ENCODE measurements at regions not wholly inside any gene's neighbourhood (a gene's known extent, or its start where the extent isn't known, plus 50 kb on each side); places are given as distances from the start of the nearest gene placed in this dataset.

- H3K4me3 ChIP-seq (ENCODE audit: low read depth in 1 of 5, low read length in 5 of 5): no peak overlapping the region
- no peaks in the 10 kb centered on the region for H3K4me1 ChIP-seq (ENCODE audit: control insufficient read depth in 5 of 5, insufficient read depth in 5 of 5, low read length in 5 of 5)
Measured at GRCh38 chr5:110248921-110249320, 477.6 kb downstream of the TMEM232 start.

GRCh38 chr5:110250355-110250754, 476.1 kb downstream of the TMEM232 start:
- no peaks in the 10 kb centered on the region for H3K4me1 ChIP-seq (ENCODE audit: control insufficient read depth in 5 of 5, insufficient read depth in 5 of 5, low read length in 5 of 5)
- H3K27ac ChIP-seq (ENCODE audit: low read depth, low read length): no peak overlapping the region
- no peak overlapping the region for H3K9ac ChIP-seq (ENCODE audit: low read length in 5 of 5)

More at GRCh38 chr5:110248921-110249320, 477.6 kb downstream of the TMEM232 start:
- H3K27me3 ChIP-seq (ENCODE audit: control insufficient read depth in 5 of 5, insufficient read depth in 4 of 5, low read length in 5 of 5): no peaks in the 10 kb centered on the region
- no peaks in the 10 kb centered on the region for H3K9me3 ChIP-seq (ENCODE audit: control insufficient read depth in 5 of 5, low read length in 5 of 5)
- H3K9ac ChIP-seq (ENCODE audit: low read length in 5 of 5): no peak overlapping the region
- H3K36me3 ChIP-seq (ENCODE audit: control insufficient read depth in 5 of 5, insufficient read depth in 5 of 5, low read length in 5 of 5): no peaks in the 10 kb centered on the region
- H3K27ac ChIP-seq (ENCODE audit: low read depth, low read length): no peak overlapping the region

GRCh38 chr5:110250755-110251154, 475.7 kb downstream of the TMEM232 start:
- Histone ChIP-seq H3K9me3 (ENCODE audit: control insufficient read depth in 5 of 5, low read length in 5 of 5) (no peaks in the 10 kb centered on the region), H3K27ac (ENCODE audit: low read depth, low read length) (no peak overlapping the region), H3K36me3 (ENCODE audit: control insufficient read depth in 5 of 5, insufficient read depth in 5 of 5, low read length in 5 of 5) (no peaks in the 10 kb centered on the region), H3K4me1 (ENCODE audit: control insufficient read depth in 5 of 5, insufficient read depth in 5 of 5, low read length in 5 of 5) (no peaks in the 10 kb centered on the region), H3K27me3 (ENCODE audit: control insufficient read depth in 5 of 5, insufficient read depth in 4 of 5, low read length in 5 of 5) (no peaks in the 10 kb centered on the region), H3K9ac (ENCODE audit: low read length in 5 of 5) (no peak overlapping the region), H3K4me3 (ENCODE audit: low read depth in 1 of 5, low read length in 5 of 5) (no peak overlapping the region)

More at GRCh38 chr5:110250355-110250754, 476.1 kb downstream of the TMEM232 start:
- H3K36me3 ChIP-seq (ENCODE audit: control insufficient read depth in 5 of 5, insufficient read depth in 5 of 5, low read length in 5 of 5): no peaks in the 10 kb centered on the region
- H3K4me3 ChIP-seq (ENCODE audit: low read depth in 1 of 5, low read length in 5 of 5): no peak overlapping the region
- H3K9me3 ChIP-seq (ENCODE audit: control insufficient read depth in 5 of 5, low read length in 5 of 5): no peaks in the 10 kb centered on the region
- H3K27me3 ChIP-seq (ENCODE audit: control insufficient read depth in 5 of 5, insufficient read depth in 4 of 5, low read length in 5 of 5): no peaks in the 10 kb centered on the region

GRCh38 chr5:110251366-110251765, 475.1 kb downstream of the TMEM232 start:
- Histone ChIP-seq H3K4me3 (ENCODE audit: low read depth in 1 of 5, low read length in 5 of 5) (no peak overlapping the region), H3K36me3 (ENCODE audit: control insufficient read depth in 5 of 5, insufficient read depth in 5 of 5, low read length in 5 of 5) (no peaks in the 10 kb centered on the region), H3K9me3 (ENCODE audit: control insufficient read depth in 5 of 5, low read length in 5 of 5) (no peaks in the 10 kb centered on the region), H3K27ac (ENCODE audit: low read depth, low read length) (no peak overlapping the region), H3K9ac (ENCODE audit: low read length in 5 of 5) (no peak overlapping the region), H3K4me1 (ENCODE audit: control insufficient read depth in 5 of 5, insufficient read depth in 5 of 5, low read length in 5 of 5) (no peaks in the 10 kb centered on the region), H3K27me3 (ENCODE audit: control insufficient read depth in 5 of 5, insufficient read depth in 4 of 5, low read length in 5 of 5) (no peaks in the 10 kb centered on the region)

GRCh38 chr5:110255194-110255593, 471.3 kb downstream of the TMEM232 start:
- H3K9ac ChIP-seq (ENCODE audit: low read length in 5 of 5): no peak overlapping the region

GRCh38 chr5:110256298-110256697, 470.2 kb downstream of the TMEM232 start:
- Histone ChIP-seq H3K27me3 (ENCODE audit: control insufficient read depth in 5 of 5, insufficient read depth in 4 of 5, low read length in 5 of 5) (no peaks in the 10 kb centered on the region), H3K4me3 (ENCODE audit: low read depth in 1 of 5, low read length in 5 of 5) (no peak overlapping the region), H3K9me3 (ENCODE audit: control insufficient read depth in 5 of 5, low read length in 5 of 5) (no peaks in the 10 kb centered on the region), H3K36me3 (ENCODE audit: control insufficient read depth in 5 of 5, insufficient read depth in 5 of 5, low read length in 5 of 5) (no peaks in the 10 kb centered on the region), H3K27ac (ENCODE audit: low read depth, low read length) (no peak overlapping the region), H3K9ac (ENCODE audit: low read length in 5 of 5) (no peak overlapping the region), H3K4me1 (ENCODE audit: control insufficient read depth in 5 of 5, insufficient read depth in 5 of 5, low read length in 5 of 5) (no peaks in the 10 kb centered on the region)

More at GRCh38 chr5:110255194-110255593, 471.3 kb downstream of the TMEM232 start:
- H3K27me3 ChIP-seq (ENCODE audit: control insufficient read depth in 5 of 5, insufficient read depth in 4 of 5, low read length in 5 of 5): no peaks in the 10 kb centered on the region
- no peaks in the 10 kb centered on the region for H3K9me3 ChIP-seq (ENCODE audit: control insufficient read depth in 5 of 5, low read length in 5 of 5)
- H3K4me1 ChIP-seq (ENCODE audit: control insufficient read depth in 5 of 5, insufficient read depth in 5 of 5, low read length in 5 of 5): no peaks in the 10 kb centered on the region
- no peak overlapping the region for H3K27ac ChIP-seq (ENCODE audit: low read depth, low read length)
- H3K4me3 ChIP-seq (ENCODE audit: low read depth in 1 of 5, low read length in 5 of 5): no peak overlapping the region
- H3K36me3 ChIP-seq (ENCODE audit: control insufficient read depth in 5 of 5, insufficient read depth in 5 of 5, low read length in 5 of 5): no peaks in the 10 kb centered on the region

GRCh38 chr5:110257971-110258370, 468.5 kb downstream of the TMEM232 start:
- Histone ChIP-seq H3K27ac (ENCODE audit: low read depth, low read length) (no peak overlapping the region), H3K9ac (ENCODE audit: low read length in 5 of 5) (no peak overlapping the region), H3K9me3 (ENCODE audit: control insufficient read depth in 5 of 5, low read length in 5 of 5) (no peaks in the 10 kb centered on the region), H3K27me3 (ENCODE audit: control insufficient read depth in 5 of 5, insufficient read depth in 4 of 5, low read length in 5 of 5) (no peaks in the 10 kb centered on the region), H3K36me3 (ENCODE audit: control insufficient read depth in 5 of 5, insufficient read depth in 5 of 5, low read length in 5 of 5) (no peaks in the 10 kb centered on the region), H3K4me1 (ENCODE audit: control insufficient read depth in 5 of 5, insufficient read depth in 5 of 5, low read length in 5 of 5) (no peaks in the 10 kb centered on the region), H3K4me3 (ENCODE audit: low read depth in 1 of 5, low read length in 5 of 5) (no peak overlapping the region)

- no peak overlapping the region for H3K27ac ChIP-seq (ENCODE audit: low read depth, low read length)
- no peaks in the 10 kb centered on the region for H3K27me3 ChIP-seq (ENCODE audit: control insufficient read depth in 5 of 5, insufficient read depth in 4 of 5, low read length in 5 of 5)
- H3K9ac ChIP-seq (ENCODE audit: low read length in 5 of 5): no peak overlapping the region
- no peaks in the 10 kb centered on the region for H3K9me3 ChIP-seq (ENCODE audit: control insufficient read depth in 5 of 5, low read length in 5 of 5)
- H3K4me1 ChIP-seq (ENCODE audit: control insufficient read depth in 5 of 5, insufficient read depth in 5 of 5, low read length in 5 of 5): no peaks in the 10 kb centered on the region
- no peak overlapping the region for H3K4me3 ChIP-seq (ENCODE audit: low read depth in 1 of 5, low read length in 5 of 5)
- no peaks in the 10 kb centered on the region for H3K36me3 ChIP-seq (ENCODE audit: control insufficient read depth in 5 of 5, insufficient read depth in 5 of 5, low read length in 5 of 5)
Measured at GRCh38 chr5:110258460-110259216, 467.8 kb downstream of the TMEM232 start.

- H3K9ac ChIP-seq (ENCODE audit: low read length in 5 of 5): no peak overlapping the region
- H3K36me3 ChIP-seq (ENCODE audit: control insufficient read depth in 5 of 5, insufficient read depth in 5 of 5, low read length in 5 of 5): no peaks in the 10 kb centered on the region
- H3K27ac ChIP-seq (ENCODE audit: low read depth, low read length): no peak overlapping the region
- H3K27me3 ChIP-seq (ENCODE audit: control insufficient read depth in 5 of 5, insufficient read depth in 4 of 5, low read length in 5 of 5): no peaks in the 10 kb centered on the region
- H3K4me1 ChIP-seq (ENCODE audit: control insufficient read depth in 5 of 5, insufficient read depth in 5 of 5, low read length in 5 of 5): peaks cover 0 to 3% (median 0%) of the 10 kb centered on the region in 5 donors
- H3K4me3 ChIP-seq (ENCODE audit: low read depth in 1 of 5, low read length in 5 of 5): no peak overlapping the region
- no peaks in the 10 kb centered on the region for H3K9me3 ChIP-seq (ENCODE audit: control insufficient read depth in 5 of 5, low read length in 5 of 5)
Measured at GRCh38 chr5:110262749-110263148, 463.7 kb downstream of the TMEM232 start.

GRCh38 chr5:110264661-110265060, 461.8 kb downstream of the TMEM232 start:
- Histone ChIP-seq H3K36me3 (ENCODE audit: control insufficient read depth in 5 of 5, insufficient read depth in 5 of 5, low read length in 5 of 5) (no peaks in the 10 kb centered on the region), H3K4me1 (ENCODE audit: control insufficient read depth in 5 of 5, insufficient read depth in 5 of 5, low read length in 5 of 5) (peaks cover 0 to 3% (median 0%) of the 10 kb centered on the region in 5 donors), H3K9me3 (ENCODE audit: control insufficient read depth in 5 of 5, low read length in 5 of 5) (no peaks in the 10 kb centered on the region), H3K9ac (ENCODE audit: low read length in 5 of 5) (no peak overlapping the region), H3K27ac (ENCODE audit: low read depth, low read length) (no peak overlapping the region), H3K27me3 (ENCODE audit: control insufficient read depth in 5 of 5, insufficient read depth in 4 of 5, low read length in 5 of 5) (no peaks in the 10 kb centered on the region), H3K4me3 (ENCODE audit: low read depth in 1 of 5, low read length in 5 of 5) (no peak overlapping the region)
